GM19467 (cell line): ENCODE measurements at regions not wholly inside any gene's neighbourhood (a gene's known extent, or its start where the extent isn't known, plus 50 kb on each side); places are given as distances from the start of the nearest gene placed in this dataset.

Source experiments
- ATAC-seq: cut with Tn5 transposase; IDR thresholded peaks from one replicate; pipeline ENCODE4 v1.9.1; 2021; ENCODE audit warnings: mild to moderate bottlenecking, moderate library complexity; ENCODE audit not compliant: unreplicated experiment

DNA sequence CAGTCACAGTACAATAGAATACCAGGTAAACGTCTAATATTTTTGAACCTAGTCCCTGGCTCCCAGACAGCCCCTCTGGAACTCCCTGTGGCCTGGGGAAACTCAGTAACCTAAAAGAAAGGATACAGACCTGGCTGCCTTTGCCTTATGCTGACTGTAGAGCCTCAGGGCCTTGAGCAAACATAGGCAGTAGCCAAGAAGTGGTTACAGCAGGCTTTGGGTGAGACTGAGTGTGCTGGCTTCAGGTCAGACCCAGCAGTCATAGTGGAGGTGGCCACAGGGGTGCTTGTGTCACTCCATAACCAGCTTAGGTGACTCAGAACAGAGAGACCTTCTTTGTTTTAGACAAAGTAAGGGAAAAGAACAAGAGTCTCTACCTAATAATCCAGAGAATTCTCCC lies 141.8 kb upstream of the PRDX4 start:
- no peak for ATAC-seq

DNA sequence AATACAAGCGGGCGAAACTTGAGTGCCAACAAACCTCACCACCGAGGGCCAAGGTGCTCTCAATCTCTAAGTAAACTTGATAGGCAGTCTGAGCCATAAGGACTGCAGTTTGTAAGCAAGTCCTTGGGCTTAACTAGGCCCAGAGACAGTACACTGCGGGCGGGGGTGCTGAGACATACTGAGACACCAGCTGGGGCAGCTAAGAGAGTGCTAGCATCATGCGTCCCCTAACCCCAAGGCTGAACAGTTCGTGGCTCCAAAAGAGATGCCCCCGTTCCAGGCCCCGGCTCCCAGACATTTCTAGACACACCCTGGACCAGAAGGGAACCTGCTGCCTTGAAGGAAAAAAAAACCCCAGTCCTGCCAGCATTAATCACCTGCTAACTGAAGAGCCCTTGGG lies 126.8 kb upstream of the PRDX4 start:
- no peak for ATAC-seq

DNA sequence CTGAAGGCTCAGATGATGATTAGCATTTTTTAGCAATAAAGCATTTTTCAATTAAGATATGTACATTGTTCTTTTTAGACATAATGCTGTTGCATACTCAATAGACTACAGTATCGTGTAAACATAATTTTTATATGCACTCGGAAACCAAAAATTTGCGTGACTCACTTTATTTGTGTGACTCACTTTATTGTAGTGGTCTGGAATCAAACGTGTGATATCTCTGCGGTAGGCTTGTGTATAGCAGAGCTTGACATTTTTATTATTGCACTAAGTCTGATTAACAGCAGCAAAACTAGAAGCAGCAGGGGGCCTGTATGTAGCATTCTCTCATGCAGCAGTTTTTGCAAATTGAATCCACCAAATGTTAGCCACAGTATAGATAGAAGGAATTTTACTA lies 119.1 kb upstream of the PRDX4 start:
- ATAC-seq, result no peak

DNA sequence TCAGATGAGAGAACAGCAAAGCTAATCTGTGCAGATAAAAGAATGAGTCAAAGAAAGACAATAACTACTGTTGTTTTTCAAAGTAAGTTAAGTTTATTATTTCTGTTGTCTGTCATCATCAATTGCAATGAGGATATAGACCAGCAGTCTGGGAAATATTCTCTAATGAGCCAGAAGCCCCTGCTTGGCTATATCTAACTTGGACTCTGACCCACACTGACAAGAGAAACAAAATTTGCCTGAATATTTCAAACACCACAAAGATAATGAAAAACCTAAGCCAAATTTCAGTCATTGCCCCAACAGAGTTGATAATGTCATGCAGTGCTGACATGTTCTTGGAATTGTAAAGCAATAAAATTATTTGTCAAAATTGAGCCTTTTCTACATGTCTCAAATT lies 115.0 kb upstream of the PRDX4 start:
- no peak for ATAC-seq

DNA sequence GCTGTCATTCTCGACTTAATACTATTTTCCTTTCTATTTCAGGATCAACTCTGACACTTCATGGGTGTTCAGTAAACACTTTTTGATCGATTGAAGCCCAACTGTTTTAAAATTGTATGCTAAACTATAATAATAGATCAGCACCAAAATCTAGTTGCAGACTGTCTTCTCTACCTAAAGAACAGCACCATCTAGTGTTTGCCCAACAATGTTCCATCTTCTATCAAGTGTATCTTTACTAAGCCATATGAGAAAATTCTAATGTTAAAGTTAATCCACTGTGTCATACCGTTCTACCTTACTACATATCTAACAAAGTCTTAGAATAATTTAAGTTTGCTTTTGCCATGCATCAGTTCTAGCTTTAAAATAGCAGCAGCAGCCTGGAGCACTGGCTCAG lies 113.0 kb upstream of the PRDX4 start:
- no peak for ATAC-seq

DNA sequence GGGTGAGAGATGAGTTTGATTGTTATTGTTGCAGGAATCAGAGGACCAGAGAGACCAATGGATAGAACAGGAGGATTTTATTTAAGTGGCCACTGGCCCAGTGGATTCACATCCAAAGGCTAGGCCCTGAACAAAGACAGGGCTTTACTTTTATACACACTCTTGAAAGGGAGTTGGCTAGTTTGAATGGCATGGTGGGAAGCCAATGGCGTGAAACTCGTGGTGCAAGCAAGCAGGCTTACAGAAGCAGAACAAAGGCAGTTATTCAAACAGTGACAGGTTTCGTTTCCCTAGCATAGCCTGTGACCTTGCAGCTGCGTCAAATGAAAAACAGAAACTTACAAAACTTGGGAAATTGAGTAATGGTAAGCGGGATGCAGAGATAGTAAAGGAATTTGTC lies 110.2 kb upstream of the PRDX4 start:
- ATAC-seq, result no peak

DNA sequence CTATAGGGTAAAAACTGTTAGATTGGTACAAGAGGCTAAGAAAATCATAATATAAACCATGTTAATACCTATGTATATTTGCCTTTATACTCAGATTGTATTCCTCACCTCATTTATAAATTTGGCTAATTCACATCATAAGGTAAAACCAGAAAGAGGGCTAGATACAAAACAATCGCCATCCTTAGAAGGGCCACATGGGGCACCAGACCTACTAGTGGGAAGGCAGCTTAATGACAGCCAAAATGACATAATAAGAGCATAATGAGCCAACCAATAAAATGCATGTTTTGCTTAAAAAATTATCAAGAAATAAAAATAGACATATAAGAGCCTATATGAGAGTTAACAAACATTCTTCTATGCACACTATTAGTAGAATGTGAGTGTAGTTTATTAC lies 107.3 kb upstream of the PRDX4 start:
- ATAC-seq, result no peak

DNA sequence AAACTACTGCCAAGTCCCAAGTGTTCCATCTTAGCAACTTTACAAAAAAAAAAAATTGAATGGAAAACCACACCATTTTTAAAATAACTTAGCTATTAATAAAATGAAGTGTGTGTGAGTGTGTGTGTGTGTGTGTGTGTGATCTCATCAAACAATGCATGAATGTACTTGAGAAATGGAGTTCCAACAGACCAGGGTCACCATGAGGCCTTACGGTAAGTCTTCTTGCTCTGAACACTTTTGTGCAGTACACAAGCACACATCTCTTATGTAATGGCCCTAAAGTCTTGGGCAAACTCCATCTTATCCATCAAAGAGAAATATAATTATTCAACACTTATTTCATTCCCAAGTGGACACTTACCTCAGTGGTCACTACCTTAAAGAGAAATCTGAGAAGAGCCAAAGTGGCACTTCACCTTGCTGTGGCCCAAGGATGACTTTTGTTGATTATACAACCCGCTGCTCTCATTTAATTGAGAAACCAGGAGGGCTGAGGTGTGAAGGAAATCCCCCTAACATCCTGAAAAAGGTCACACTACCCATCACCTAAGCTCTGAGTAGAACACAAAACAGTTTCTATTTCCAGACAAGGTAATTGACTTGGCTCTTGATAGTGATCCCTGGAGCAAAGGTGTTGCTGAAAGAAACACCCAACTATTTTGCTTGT lies 96.5 kb upstream of the PRDX4 start:
- no peak for ATAC-seq

DNA sequence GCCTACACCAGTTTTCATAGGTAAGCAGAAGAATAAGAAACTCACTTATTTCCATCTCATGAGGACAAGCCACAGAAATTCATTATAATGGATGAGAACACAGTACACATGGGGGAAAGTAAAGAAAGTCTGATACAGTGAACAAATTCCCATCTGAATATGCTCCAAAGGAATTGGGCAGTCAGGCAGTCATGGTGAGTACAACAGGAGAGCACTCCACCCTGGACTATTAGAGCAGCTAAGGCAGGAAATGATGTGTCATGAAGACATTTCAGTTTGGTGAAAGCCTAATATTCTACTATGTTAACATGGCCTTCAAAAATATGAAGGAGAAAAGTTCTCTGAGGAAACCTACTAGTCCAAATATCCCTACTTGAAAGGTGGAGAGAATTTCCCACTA lies 92.0 kb upstream of the PRDX4 start:
- ATAC-seq, result no peak

DNA sequence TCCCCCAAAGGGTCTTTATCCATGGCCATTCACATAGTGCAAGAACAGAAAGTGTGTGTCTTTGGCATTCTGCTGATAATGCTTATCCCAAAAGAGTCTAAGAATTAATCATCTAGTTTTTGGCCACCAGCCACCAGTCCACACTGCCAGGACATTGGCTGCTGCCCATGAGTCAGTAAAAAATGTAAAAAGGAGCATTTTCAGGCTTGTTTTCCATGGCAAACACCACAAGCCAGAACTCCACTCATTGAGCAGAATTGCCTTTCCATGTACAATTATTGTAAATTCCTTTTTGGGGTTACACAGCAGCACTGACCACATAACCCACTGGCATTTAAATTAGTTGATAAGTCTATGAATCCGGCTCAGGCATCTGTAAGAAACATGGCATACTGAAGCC lies 89.2 kb upstream of the PRDX4 start:
- no peak for ATAC-seq

DNA sequence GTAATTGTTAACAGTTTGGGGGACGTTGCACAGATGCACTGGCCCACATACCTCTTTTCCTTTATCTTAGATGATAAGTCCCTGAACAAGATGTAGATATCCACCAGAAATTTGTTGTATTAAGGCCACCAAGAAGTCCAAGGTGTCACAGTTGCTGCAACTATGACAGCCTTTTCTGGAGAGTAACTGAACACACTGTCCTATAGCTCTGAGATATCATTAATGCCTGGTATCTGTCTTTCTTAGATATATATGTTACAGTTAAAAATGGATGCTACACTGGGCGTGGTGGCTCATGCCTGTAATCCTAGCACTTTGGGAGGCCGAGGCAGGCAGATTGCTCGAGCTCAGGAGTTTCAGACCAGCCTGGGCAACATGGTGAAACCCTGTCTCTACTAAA lies 77.8 kb upstream of the PRDX4 start:
- ATAC-seq, result no peak

DNA sequence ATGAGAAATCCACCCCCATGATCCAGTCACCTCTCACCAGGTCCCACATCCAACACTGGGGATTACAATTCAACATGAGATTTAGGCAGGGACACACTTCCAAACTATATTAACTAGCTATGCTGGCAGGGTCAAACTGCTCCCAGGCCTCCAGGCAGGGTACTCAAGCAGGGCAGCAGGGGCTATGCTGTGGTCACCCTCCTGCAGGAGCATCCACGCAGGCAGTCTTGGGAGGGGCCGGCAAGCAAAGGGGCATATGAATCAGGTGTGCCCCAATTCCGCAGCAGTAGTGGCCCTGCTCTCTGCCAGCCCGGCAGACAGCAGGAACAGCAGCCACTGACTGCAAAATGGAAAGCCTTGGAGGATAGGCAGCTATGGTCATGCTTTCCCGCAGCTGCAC lies 74.6 kb upstream of the PRDX4 start:
- no peak for ATAC-seq

DNA sequence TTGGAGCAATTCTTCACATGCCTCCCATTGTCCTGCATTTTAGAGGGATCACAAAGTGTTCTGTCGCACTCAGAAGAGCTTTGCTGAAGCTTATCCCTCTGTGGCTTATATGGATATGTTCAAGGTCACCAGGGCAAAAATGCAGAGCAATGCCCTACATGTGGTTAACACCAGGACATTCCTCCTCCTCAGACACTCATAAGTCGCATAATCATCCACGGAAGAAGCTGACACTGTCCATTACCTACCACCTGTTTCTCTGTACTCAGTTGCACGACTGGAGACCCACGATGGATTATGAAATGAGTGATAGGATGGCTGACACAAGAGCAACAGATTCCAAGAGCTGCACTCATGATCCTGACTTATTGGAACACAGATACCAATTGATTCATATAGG lies 68.7 kb upstream of the PRDX4 start:
- no peak for ATAC-seq

DNA sequence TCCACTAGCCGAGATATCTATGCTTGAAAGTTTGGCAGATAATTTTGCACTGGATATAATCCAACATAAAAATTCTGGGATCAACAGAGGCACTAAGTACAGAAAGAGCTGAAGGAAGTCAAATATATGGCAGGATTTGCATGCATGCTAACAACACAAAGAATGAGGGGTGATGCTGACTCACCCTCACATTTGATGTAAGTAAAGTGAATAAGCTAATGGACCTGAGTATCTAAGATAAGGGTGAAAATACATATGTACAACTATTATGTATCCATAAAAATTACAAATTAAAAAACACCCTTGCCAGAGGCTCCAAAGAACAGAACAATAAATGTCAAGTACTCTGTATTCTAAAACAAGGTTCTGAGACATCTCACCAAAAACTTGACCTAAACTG lies 63.8 kb upstream of the PRDX4 start:
- ATAC-seq, result no peak

DNA sequence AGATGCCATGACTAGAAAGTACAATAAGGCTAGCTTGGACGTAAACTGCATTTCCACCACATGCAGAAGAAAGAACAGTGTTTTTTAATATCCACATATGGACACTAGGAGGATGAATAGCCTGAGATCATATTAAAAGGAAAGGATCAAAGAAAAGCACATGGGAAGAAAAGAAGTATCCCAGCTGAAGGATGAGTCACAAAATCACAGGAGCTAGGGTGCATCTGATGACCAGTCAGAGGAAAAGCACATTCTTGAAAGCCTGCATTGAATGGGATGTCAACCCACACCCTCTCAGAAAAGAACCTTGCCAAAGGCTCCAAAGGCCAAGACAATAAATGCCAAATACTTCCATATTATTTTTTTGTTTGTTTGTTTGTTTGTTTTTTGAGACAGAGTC lies 56.8 kb upstream of the PRDX4 start:
- no peak for ATAC-seq

DNA sequence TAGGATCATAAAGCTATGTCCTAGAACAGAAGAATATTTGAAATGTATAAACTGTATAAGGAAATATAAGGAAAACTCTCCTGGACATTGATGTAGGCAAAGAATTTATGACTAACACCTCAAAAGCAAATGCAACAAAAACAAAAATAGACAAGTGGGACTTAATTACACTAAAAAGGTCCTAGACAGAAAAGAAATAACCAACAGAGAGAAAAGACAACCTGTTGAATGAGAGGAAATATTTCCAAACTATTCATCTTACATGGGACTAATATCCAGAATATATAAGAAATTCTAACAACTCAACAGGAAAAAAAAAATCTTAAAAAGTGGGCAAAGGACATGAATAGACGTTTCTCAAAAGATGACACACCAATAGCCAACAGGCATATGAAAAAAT lies 54.4 kb upstream of the PRDX4 start:
- ATAC-seq, result no peak

DNA sequence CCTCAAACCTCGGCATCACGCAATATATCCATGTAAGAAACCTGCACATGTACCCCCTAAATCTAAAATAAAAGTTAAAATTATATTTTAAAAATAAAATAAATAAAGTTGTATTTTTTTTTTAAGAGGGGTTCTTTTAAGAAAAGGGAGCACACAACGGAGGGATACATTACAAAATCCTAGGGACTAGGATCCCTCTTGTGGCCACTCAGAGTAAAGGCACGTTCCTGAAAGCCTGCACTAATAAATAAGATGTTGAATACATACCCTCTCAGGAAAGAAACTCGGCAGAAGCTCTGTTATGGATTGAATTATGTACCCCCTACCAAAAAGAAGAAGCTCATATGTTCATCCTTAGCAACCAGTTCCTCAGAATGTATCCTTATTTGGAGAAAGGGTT lies 50.9 kb upstream of the PRDX4 start:
- ATAC-seq, result peak; percentile 86
